GM12891 (cell line): ENCODE measurements at regions not wholly inside any gene's neighbourhood (a gene's known extent, or its start where the extent isn't known, plus 50 kb on each side); places are given as distances from the start of the nearest gene placed in this dataset.

Experiments used
- POLR2A ChIP-seq: IDR thresholded peaks from 2 replicates; pipeline ENCODE4 v1.6.1; 2011; ENCODE audit warnings: low read depth, low read length, control low read depth
- TAF1 ChIP-seq: IDR thresholded peaks from 2 replicates; pipeline ENCODE4 v1.6.1; 2011; ENCODE audit warnings: low read depth, low read length, control low read depth

DNA sequence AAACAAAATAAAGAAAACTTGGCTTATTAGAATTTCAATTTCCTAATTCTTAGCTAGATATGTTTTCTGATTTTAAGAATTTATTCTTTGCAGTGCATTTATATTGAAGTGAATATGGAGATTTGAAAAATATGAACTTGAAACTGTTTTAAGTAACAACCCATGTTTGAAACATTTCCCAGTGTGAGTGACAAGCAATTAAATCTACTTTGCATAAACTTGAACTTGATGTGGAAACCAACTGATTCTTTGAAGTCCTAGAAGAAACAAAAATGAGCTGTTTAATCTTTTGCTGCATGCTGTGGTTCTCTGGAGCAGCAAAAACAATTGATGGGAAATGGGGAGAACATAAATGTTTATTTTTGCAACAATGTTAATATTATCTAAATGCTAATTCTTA lies 430.2 kb downstream of the ARL4A start:
- no peak for TF ChIP-seq TAF1
- no peak for TF ChIP-seq POLR2A
